ENCODE measurements at regions not wholly inside any gene's neighbourhood (a gene's known extent, or its start where the extent isn't known, plus 50 kb on each side); places are given as distances from the start of the nearest gene placed in this dataset.

GRCh38 chr4:110787109-110787508 is 164.2 kb upstream of the PITX2 start:
- TF ChIP-seq MYB (IDR thresholded peaks at IDR 0.05; ENCODE audit: borderline replicate concordance, low read depth, low read length), result no peak
- TF ChIP-seq DPF2 (IDR thresholded peaks at IDR 0.05), result no peak
- TF ChIP-seq EZH2 (IDR thresholded peaks at IDR 0.05; ENCODE audit: borderline replicate concordance, control insufficient read depth, low read depth, low read length), result no peak
- no peak for TF ChIP-seq BCLAF1 (IDR thresholded peaks at IDR 0.05)
- TF ChIP-seq YBX1 (IDR thresholded peaks at IDR 0.05), result no peak
- TF ChIP-seq JUNB (IDR thresholded peaks at IDR 0.05), result no peak
- TF ChIP-seq ZNF274 (IDR thresholded peaks at IDR 0.05; ENCODE audit: insufficient read depth, insufficient read length), result no peak
- no peak for TF ChIP-seq MYC (IDR thresholded peaks at IDR 0.05; ENCODE audit: insufficient read depth, insufficient read length, insufficient replicate concordance, low read length, severe bottlenecking)
- no peak for TF ChIP-seq IKZF2 (IDR thresholded peaks at IDR 0.05)
- Histone ChIP-seq H3K36me3 (ENCODE audit: control insufficient read depth in 2 of 2, insufficient read depth in 2 of 2, low read length in 1 of 2) (no peaks in the 10 kb centered on the region), H3K27ac (ENCODE audit: control insufficient read depth, insufficient read depth) (no peak overlapping the region), H3K4me1 (ENCODE audit: control insufficient read depth, insufficient read depth, low read length) (no peaks in the 10 kb centered on the region), H2AFZ (ENCODE audit: control insufficient read depth, low read depth, low read length) (no peak overlapping the region), H3K9ac (ENCODE audit: control insufficient read depth, insufficient read depth, low read length) (no peak overlapping the region), H4K20me1 (ENCODE audit: control insufficient read depth, insufficient read depth) (no peaks in the 10 kb centered on the region), H3K4me3 (no peak overlapping the region), H3K4me2 (ENCODE audit: control insufficient read depth, insufficient read depth) (no peak overlapping the region), H3K27me3 (replicated peaks in 1 of 2; ENCODE audit: control insufficient read depth in 2 of 2, insufficient read depth in 2 of 2, low read length in 1 of 2) (no peaks in the 10 kb centered on the region), H3K79me2 (ENCODE audit: control insufficient read depth, insufficient read depth, low read length) (no peaks in the 10 kb centered on the region), H3K9me3 (replicated peaks; ENCODE audit: control insufficient read depth, insufficient read depth, low read length) (no peaks in the 10 kb centered on the region)
- 40% methylated on average over 4 of the region's 4 CpGs for WGBS (ENCODE audit: insufficient coverage, insufficient replicate concordance, low lambda C conversion rate, missing lambda C conversion rate)
- RAD21 ChIA-PET (ENCODE audit: unreplicated experiment), result no interaction called here
- BruUV-seq (replicated peaks), result no TSS peak
- no peak for DNase-seq (ENCODE audit: low read depth, low spot score)
- no peak for FAIRE-seq
- POLR2A ChIA-PET, result no interaction called here
- CTCF ChIA-PET, result no interaction called here
- intact Hi-C loops (cut with micrococcal nuclease; ENCODE audit: unreplicated experiment), result no loop called here
- in situ Hi-C loops (cut with MboI), result no loop called here
- SMC1A ChIA-PET (ENCODE audit: uncharacterized antibody, unreplicated experiment), result no interaction called here
- ATAC-seq, result no peak
